Panc1 (cell line): ENCODE measurements at regions not wholly inside any gene's neighbourhood (a gene's known extent, or its start where the extent isn't known, plus 50 kb on each side); places are given as distances from the start of the nearest gene placed in this dataset.

Experiments used
- ATAC-seq: fragments of 200-7000 bp; cut with Tn5 transposase; 2 replicates; pipeline ENCODE4 v1.9.1; 2020; ENCODE audit warnings: mild to moderate bottlenecking, moderate library complexity
- BruUV-seq: library from RNA; stranded (reverse); fragments of 400-500 nt; replicated peaks from 2 replicates; lab custom pipeline; 2021; lab: Mats Ljungman, UMichigan
- CTCF ChIA-PET: fragments of 300-600 bp; sonication (Branson Sonifier 250); formaldehyde crosslinking; loops from one replicate; lab custom pipeline; 2022; ENCODE audit warnings: antibody characterized with exemption; lab: Charles Lee
- POLR2A ChIA-PET: fragments of 300-600 bp; sonication (Branson Sonifier 250); formaldehyde crosslinking; loops from one replicate; lab custom pipeline; 2022; ENCODE audit warnings: antibody characterized with exemption; lab: Charles Lee
- DNase-seq: peaks from one replicate; pipeline ENCODE4 v3.0.0-alpha.2; 2010; ENCODE audit warnings: low read depth, low spot score
- H3K27ac ChIP-seq: 2 replicates; pipeline ENCODE4 v1.5.1; 2011; ENCODE audit warnings: mild to moderate bottlenecking, low read length, inconsistent platforms
- H3K27me3 ChIP-seq: fragments of 200-500 bp; sonication (Bioruptor generic); 2 replicates; pipeline ENCODE4 v1.6.0; 2014; ENCODE audit warnings: low read length, inconsistent platforms; ENCODE audit not compliant: control insufficient read depth, insufficient read depth
- H3K36me3 ChIP-seq: fragments of 200-500 bp; sonication (Bioruptor generic); 2 replicates; pipeline ENCODE4 v1.5.1; 2014; ENCODE audit warnings: inconsistent platforms, mild to moderate bottlenecking, low read length, moderate library complexity; ENCODE audit not compliant: control insufficient read depth, insufficient read depth
- H3K4me1 ChIP-seq: 2 replicates; pipeline ENCODE4 v1.5.1; 2011; ENCODE audit warnings: inconsistent platforms, mild to moderate bottlenecking, low read length, moderate library complexity; ENCODE audit not compliant: control insufficient read depth, insufficient read depth
- H3K4me3 ChIP-seq, 2 experiments: 2 replicates each; pipeline ENCODE4 v1.5.1; 2011 to 2012; ENCODE audit warnings: low read depth in 2 of 2, low read length in 2 of 2, mild to moderate bottlenecking in 2 of 2, inconsistent platforms in 1 of 2, moderate library complexity in 1 of 2
- H3K9me3 ChIP-seq: fragments of 200-500 bp; sonication (Bioruptor generic); 2 replicates; pipeline ENCODE4 v1.5.1; 2014; ENCODE audit warnings: low read depth, mild to moderate bottlenecking, inconsistent platforms, low read length, moderate library complexity; ENCODE audit not compliant: control insufficient read depth, insufficient read depth
- POLR2AphosphoS5 ChIP-seq: IDR thresholded peaks from 2 replicates; pipeline ENCODE4 v1.6.1; 2012; ENCODE audit warnings: mild to moderate bottlenecking, low read depth, low read length, moderate library complexity
- REST ChIP-seq, 2 experiments: IDR thresholded peaks; 2 replicates each; pipeline ENCODE4 v1.6.1; 2011 to 2012; ENCODE audit warnings: low read depth in 2 of 2, control low read depth in 1 of 2, low read length in 1 of 2, mild to moderate bottlenecking in 1 of 2, moderate library complexity in 1 of 2; ENCODE audit not compliant: insufficient read depth in 1 of 2
- SIN3A ChIP-seq: IDR thresholded peaks from 2 replicates; pipeline ENCODE4 v1.6.1; 2012; ENCODE audit warnings: low read depth, mild to moderate bottlenecking, low read length, moderate library complexity, borderline replicate concordance; ENCODE audit not compliant: insufficient read depth
- TCF7L2 ChIP-seq: IDR thresholded peaks from 2 replicates; pipeline ENCODE4 v1.6.1; 2011; ENCODE audit warnings: mild to moderate bottlenecking, low read depth, low read length, inconsistent platforms
- in situ Hi-C: cut with HindIII; loops from 2 replicates; pipeline ENCODE4 v1.10.0; 2016; ENCODE audit warnings: low sequenced_read_pairs, low pct_unique_long_range_greater_than_20kb
- intact Hi-C: fragments of 100-400 bp; cut with micrococcal nuclease; formaldehyde crosslinking; loops from one replicate; pipeline ENCODE4 v1.10.0; 2022; ENCODE audit not compliant: unreplicated experiment
- TF ChIP-seq, protein P1 (sequence below): fragments of 450-650 bp; IDR thresholded peaks from 2 replicates; pipeline ENCODE4 v1.5.1; 2017; ENCODE audit warnings: mild to moderate bottlenecking

- H3K4me1 ChIP-seq: no peaks in the 10 kb centered on the region
- H3K27me3 ChIP-seq: no peaks in the 10 kb centered on the region
- H3K27ac ChIP-seq: no peak overlapping the region
- H3K9me3 ChIP-seq: no peaks in the 10 kb centered on the region
- in situ Hi-C loops: no loop called here
- no peak overlapping the region for H3K4me3 ChIP-seq
- no peak for TF ChIP-seq SIN3A
- TF ChIP-seq POLR2AphosphoS5: no peak
- TF ChIP-seq TCF7L2: no peak
- no peak for TF ChIP-seq REST (IDR thresholded peaks at IDR 0.05; ENCODE audit: insufficient read depth in 1 of 2, low read depth in 2 of 2, low read length in 1 of 2)
- TF ChIP-seq, protein P1, sequence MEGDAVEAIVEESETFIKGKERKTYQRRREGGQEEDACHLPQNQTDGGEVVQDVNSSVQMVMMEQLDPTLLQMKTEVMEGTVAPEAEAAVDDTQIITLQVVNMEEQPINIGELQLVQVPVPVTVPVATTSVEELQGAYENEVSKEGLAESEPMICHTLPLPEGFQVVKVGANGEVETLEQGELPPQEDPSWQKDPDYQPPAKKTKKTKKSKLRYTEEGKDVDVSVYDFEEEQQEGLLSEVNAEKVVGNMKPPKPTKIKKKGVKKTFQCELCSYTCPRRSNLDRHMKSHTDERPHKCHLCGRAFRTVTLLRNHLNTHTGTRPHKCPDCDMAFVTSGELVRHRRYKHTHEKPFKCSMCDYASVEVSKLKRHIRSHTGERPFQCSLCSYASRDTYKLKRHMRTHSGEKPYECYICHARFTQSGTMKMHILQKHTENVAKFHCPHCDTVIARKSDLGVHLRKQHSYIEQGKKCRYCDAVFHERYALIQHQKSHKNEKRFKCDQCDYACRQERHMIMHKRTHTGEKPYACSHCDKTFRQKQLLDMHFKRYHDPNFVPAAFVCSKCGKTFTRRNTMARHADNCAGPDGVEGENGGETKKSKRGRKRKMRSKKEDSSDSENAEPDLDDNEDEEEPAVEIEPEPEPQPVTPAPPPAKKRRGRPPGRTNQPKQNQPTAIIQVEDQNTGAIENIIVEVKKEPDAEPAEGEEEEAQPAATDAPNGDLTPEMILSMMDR: no peak
- ATAC-seq (no peak), DNase-seq (no peak)
- CTCF ChIA-PET: no interaction called here
- intact Hi-C loops: no loop called here
- BruUV-seq: no TSS peak
- POLR2A ChIA-PET: no interaction called here
- no peaks in the 10 kb centered on the region for H3K36me3 ChIP-seq
Measured at GRCh38 chr2:104687147-104687546, 166.8 kb upstream of the POU3F3 start.

DNA sequence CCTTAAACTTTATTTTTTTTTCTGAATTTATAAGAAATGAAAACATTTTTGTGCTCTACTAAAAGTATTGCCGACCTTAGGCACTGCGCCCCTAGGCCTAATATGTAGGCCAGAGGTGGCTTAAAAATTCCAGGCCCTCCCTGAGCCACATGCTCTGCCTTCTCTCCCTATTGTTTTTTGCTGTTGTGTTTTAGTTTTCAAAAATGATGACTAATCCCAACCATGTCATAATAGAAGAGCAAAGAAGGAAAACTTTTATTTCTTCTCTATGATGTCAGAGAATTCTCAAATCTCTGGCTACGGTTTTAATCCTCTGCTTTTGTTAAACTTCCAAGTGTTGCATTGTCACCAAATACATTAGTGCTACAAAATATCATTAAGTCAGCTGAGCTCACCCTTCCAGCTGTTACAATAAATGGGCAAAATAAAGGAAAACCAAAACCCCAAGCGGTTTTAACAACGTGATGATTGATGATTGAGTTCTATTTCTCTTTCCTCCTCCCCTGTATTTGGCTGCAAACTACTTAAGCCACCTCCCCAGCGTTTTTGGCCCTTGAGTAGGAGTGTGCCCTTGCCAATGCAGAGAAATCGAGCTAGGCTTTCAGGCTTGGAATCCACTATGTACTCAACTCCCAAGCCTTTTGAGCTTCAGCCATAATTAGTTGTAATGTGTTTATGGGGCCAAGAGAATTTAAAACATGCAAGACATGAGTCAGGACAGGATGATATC, 163.5 kb upstream of the POU3F3 start:
- Histone ChIP-seq H3K27ac (no peak overlapping the region), H3K36me3 (no peaks in the 10 kb centered on the region), H3K4me1 (no peaks in the 10 kb centered on the region), H3K4me3 (no peak overlapping the region), H3K9me3 (no peaks in the 10 kb centered on the region), H3K27me3 (no peaks in the 10 kb centered on the region)
- CTCF ChIA-PET: no interaction called here
- no TSS peak for BruUV-seq
- DNase-seq (no peak), ATAC-seq (no peak)
- intact Hi-C loops: no loop called here
- in situ Hi-C loops: no loop called here
- TF ChIP-seq, protein P1: no peak
- TF ChIP-seq SIN3A (no peak), TCF7L2 (no peak), POLR2AphosphoS5 (no peak), REST (IDR thresholded peaks at IDR 0.05; ENCODE audit: insufficient read depth in 1 of 2, low read depth in 2 of 2, low read length in 1 of 2) (no peak)
- POLR2A ChIA-PET: no interaction called here
